GM19455 (cell line): ENCODE measurements at regions not wholly inside any gene's neighbourhood (a gene's known extent, or its start where the extent isn't known, plus 50 kb on each side); places are given as distances from the start of the nearest gene placed in this dataset.
"Not testable (repeated sequence)": the region's sequence is repeated elsewhere in the genome, so short reads cannot be mapped to it uniquely, and the experiment has no call there.

ENCODE experiments used
- ATAC-seq: cut with Tn5 transposase; IDR thresholded peaks from one replicate; pipeline ENCODE4 v1.9.1; 2021; ENCODE audit not compliant: unreplicated experiment

GRCh38 chr6:43938178-43939105 is 168.4 kb downstream of the VEGFA start:
- ATAC-seq, result no peak

GRCh38 chr6:43937236-43938177 is 167.5 kb downstream of the VEGFA start:
- no peak for ATAC-seq

- no peak for ATAC-seq
Measured at GRCh38 chr6:43936476-43936875, 166.5 kb downstream of the VEGFA start.

GRCh38 chr6:43935921-43936439 is 166.0 kb downstream of the VEGFA start:
- ATAC-seq, result no peak

- ATAC-seq, result no peak
Measured at GRCh38 chr6:43934803-43935602, 165.0 kb downstream of the VEGFA start.

GRCh38 chr6:43934183-43934802 is 164.3 kb downstream of the VEGFA start:
- ATAC-seq, result no peak

GRCh38 chr6:43933148-43933885 is 163.3 kb downstream of the VEGFA start:
- no peak for ATAC-seq

GRCh38 chr6:43932259-43933147 is 162.5 kb downstream of the VEGFA start:
- ATAC-seq, result no peak

GRCh38 chr6:43931201-43931600 is 161.2 kb downstream of the VEGFA start:
- ATAC-seq, result no peak

GRCh38 chr6:43930440-43931154 is 160.6 kb downstream of the VEGFA start:
- ATAC-seq, result no peak

- no peak for ATAC-seq
Measured at GRCh38 chr6:43929511-43929910, 159.5 kb downstream of the VEGFA start.

GRCh38 chr6:43927532-43928210 is 157.7 kb downstream of the VEGFA start:
- ATAC-seq, result no peak

GRCh38 chr6:43926634-43927531 is 156.9 kb downstream of the VEGFA start:
- no peak for ATAC-seq

- not testable (repeated sequence) for ATAC-seq
Measured at GRCh38 chr6:43925636-43926139, 155.7 kb downstream of the VEGFA start.

- no peak for ATAC-seq
Measured at GRCh38 chr6:43924222-43924702, 154.3 kb downstream of the VEGFA start.
